ENCODE measurements at regions not wholly inside any gene's neighbourhood (a gene's known extent, or its start where the extent isn't known, plus 50 kb on each side); places are given as distances from the start of the nearest gene placed in this dataset.

GRCh38 chr14:100663761-100664052 is 63.0 kb upstream of the DLK1 start:
- TF ChIP-seq CTCF (IDR thresholded peaks at IDR 0.05): no peak
- no peak for TF ChIP-seq POLR2A (IDR thresholded peaks at IDR 0.05)
- no peak for TF ChIP-seq POLR2AphosphoS5 (IDR thresholded peaks at IDR 0.05)

Data from sigmoid colon (tissue), 4 donors.